Keratinocyte (primary cell): ENCODE measurements at regions not wholly inside any gene's neighbourhood (a gene's known extent, or its start where the extent isn't known, plus 50 kb on each side); places are given as distances from the start of the nearest gene placed in this dataset.

Source experiments
- DNase-seq: peaks from one replicate; pipeline ENCODE4 v3.0.0-alpha.2; 2011; ENCODE audit warnings: low read depth, missing footprints, low spot score
- FAIRE-seq: peaks from 2 replicates; lab custom pipeline; 2011; peaks lifted over from hg19 to GRCh38; lab: Jason Lieb, UNC
- H2AFZ ChIP-seq: 2 replicates; pipeline ENCODE4 v1.6.0; 2012; ENCODE audit warnings: low read length, control low read depth, inconsistent platforms; ENCODE audit not compliant: control insufficient read depth
- H3K27ac ChIP-seq: 2 replicates; pipeline ENCODE4 v1.5.1; 2011; ENCODE audit warnings: low read length; ENCODE audit not compliant: control insufficient read depth, insufficient read depth
- H3K27me3 ChIP-seq: 3 replicates; pipeline ENCODE4 v1.6.0; 2011; ENCODE audit warnings: low read length; ENCODE audit not compliant: control insufficient read depth, insufficient read depth; ENCODE audit errors: extremely low read depth
- H3K36me3 ChIP-seq, 2 experiments: 2 replicates in 1 of 2; 3 replicates in 1 of 2; pipeline ENCODE4 v1.5.1; 2011; ENCODE audit warnings: low read length in 2 of 2, mild to moderate bottlenecking in 1 of 2; ENCODE audit not compliant: control insufficient read depth in 2 of 2, insufficient read depth in 2 of 2; ENCODE audit errors: extremely low read depth in 1 of 2
- H3K4me1 ChIP-seq: 3 replicates; pipeline ENCODE4 v1.5.1; 2011; ENCODE audit warnings: low read length; ENCODE audit not compliant: control insufficient read depth, insufficient read depth; ENCODE audit errors: extremely low read depth
- H3K4me2 ChIP-seq: 3 replicates; pipeline ENCODE4 v1.6.0; 2011; ENCODE audit warnings: low read depth, low read length; ENCODE audit not compliant: control insufficient read depth, insufficient read depth; ENCODE audit errors: extremely low read depth
- H3K4me3 ChIP-seq, 3 experiments: fragments of 200-600 bp in 1 of 3; sonication (generic) in 1 of 3; 2 replicates in 2 of 3; 3 replicates in 1 of 3; pipeline ENCODE4 v1.5.1; 2011 to 2016; ENCODE audit warnings: low read length in 3 of 3, mild to moderate bottlenecking in 3 of 3, control low read depth in 2 of 3, inconsistent platforms in 1 of 3, low read depth in 1 of 3, mixed read lengths in 1 of 3, mixed run types in 1 of 3, moderate library complexity in 1 of 3; ENCODE audit not compliant: control insufficient read depth in 2 of 3, insufficient read depth in 2 of 3; ENCODE audit errors: extremely low read depth in 1 of 3
- H3K79me2 ChIP-seq: 2 replicates; pipeline ENCODE4 v1.6.0; 2012; ENCODE audit warnings: low read length; ENCODE audit not compliant: control insufficient read depth, insufficient read depth
- H3K9ac ChIP-seq: 3 replicates; pipeline ENCODE4 v1.6.0; 2011; ENCODE audit warnings: low read length; ENCODE audit not compliant: control insufficient read depth, insufficient read depth; ENCODE audit errors: extremely low read depth
- H3K9me1 ChIP-seq: 3 replicates; pipeline ENCODE4 v1.6.0; 2011; ENCODE audit warnings: low read length; ENCODE audit not compliant: control insufficient read depth, insufficient read depth; ENCODE audit errors: extremely low read depth
- H3K9me3 ChIP-seq: 2 replicates; pipeline ENCODE4 v1.5.1; 2012; ENCODE audit warnings: low read depth, low read length; ENCODE audit not compliant: control insufficient read depth
- H4K20me1 ChIP-seq: 3 replicates; pipeline ENCODE4 v1.6.0; 2011; ENCODE audit warnings: low read length; ENCODE audit not compliant: control insufficient read depth, insufficient read depth; ENCODE audit errors: extremely low read depth
- CTCF ChIP-seq, 3 experiments: IDR thresholded peaks in 1 of 3; conservative IDR thresholded peaks in 1 of 3; optimal IDR thresholded peaks in 1 of 3; 2 replicates in 2 of 3; 3 replicates in 1 of 3; pipeline versions ENCODE3 to v1.5.1; 2011; ENCODE audit warnings: low read length in 3 of 3, mild to moderate bottlenecking in 3 of 3, moderate library complexity in 2 of 3, control low read depth in 1 of 3, inconsistent platforms in 1 of 3; ENCODE audit not compliant: insufficient read depth in 2 of 3; ENCODE audit errors: extremely low read depth in 1 of 3
- EZH2 ChIP-seq: IDR thresholded peaks from one replicate; pipeline ENCODE4 v1.6.1; 2012; ENCODE audit warnings: inconsistent platforms, mild to moderate bottlenecking, low read length, moderate library complexity
- dilution Hi-C: fragments of 300-500 bp; cut with MboI; formaldehyde crosslinking; loops from one replicate; pipeline ENCODE4 v1.7.0; 2020; ENCODE audit warnings: low sequenced_read_pairs; ENCODE audit not compliant: extremely low pct_ligation_motif_present

DNA sequence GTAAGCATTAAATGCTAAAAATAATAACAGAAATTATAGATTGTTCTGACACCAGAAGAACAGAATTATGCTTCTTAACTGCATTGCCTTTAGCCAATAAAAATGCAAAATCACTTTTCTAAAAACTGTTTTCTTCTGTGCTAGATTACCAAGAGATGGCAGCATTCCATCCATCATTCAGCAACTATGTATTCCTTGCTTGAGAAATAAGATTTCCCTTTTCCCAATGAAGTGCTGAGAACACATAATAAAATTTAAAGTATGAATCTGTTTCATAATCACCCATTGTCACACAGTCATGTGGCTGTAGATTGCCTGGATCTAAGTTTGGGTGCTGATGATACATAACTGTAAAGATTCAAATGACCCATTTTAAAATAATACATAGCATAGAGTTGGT is 504.2 kb downstream of the TDRD15 start:
- Histone ChIP-seq H3K4me3 (no peak overlapping the region), H3K4me1 (no peaks in the 10 kb centered on the region), H3K79me2 (no peaks in the 10 kb centered on the region), H3K27ac (no peak overlapping the region), H4K20me1 (no peaks in the 10 kb centered on the region), H3K9me3 (no peaks in the 10 kb centered on the region), H2AFZ (no peak overlapping the region), H3K9me1 (no peaks in the 10 kb centered on the region), H3K36me3 (no peaks in the 10 kb centered on the region), H3K4me2 (no peak overlapping the region), H3K9ac (no peak overlapping the region), H3K27me3 (no peaks in the 10 kb centered on the region)
- dilution Hi-C loops: no loop called here
- no peak for DNase-seq
- TF ChIP-seq CTCF (optimal IDR thresholded peaks at IDR 0.05 in 1 of 3, IDR thresholded peaks at IDR 0.05 in 1 of 3, conservative IDR thresholded peaks at IDR 0.05 in 1 of 3; ENCODE audit: extremely low read depth in 1 of 3, insufficient read depth in 2 of 3, low read length in 3 of 3) (no peak), EZH2 (no peak)
- no peak for FAIRE-seq

GRCh38 chr2:21633015-21633414 is 509.2 kb downstream of the TDRD15 start:
- Histone ChIP-seq H3K79me2 (no peaks in the 10 kb centered on the region), H3K36me3 (no peaks in the 10 kb centered on the region), H3K9me3 (no peaks in the 10 kb centered on the region), H3K27ac (no peak overlapping the region), H2AFZ (no peak overlapping the region), H3K4me1 (no peaks in the 10 kb centered on the region), H3K4me2 (no peak overlapping the region), H3K9ac (no peak overlapping the region), H3K27me3 (no peaks in the 10 kb centered on the region), H3K9me1 (no peaks in the 10 kb centered on the region), H3K4me3 (no peak overlapping the region), H4K20me1 (no peaks in the 10 kb centered on the region)
- FAIRE-seq (no peak), DNase-seq (no peak)
- dilution Hi-C loops: no loop called here
- TF ChIP-seq EZH2 (no peak), CTCF (optimal IDR thresholded peaks at IDR 0.05 in 1 of 3, IDR thresholded peaks at IDR 0.05 in 1 of 3, conservative IDR thresholded peaks at IDR 0.05 in 1 of 3; ENCODE audit: extremely low read depth in 1 of 3, insufficient read depth in 2 of 3, low read length in 3 of 3) (no peak)
